ENCODE measurements at regions not wholly inside any gene's neighbourhood (a gene's known extent, or its start where the extent isn't known, plus 50 kb on each side); places are given as distances from the start of the nearest gene placed in this dataset.
"Not testable (repeated sequence)": the region's sequence is repeated elsewhere in the genome, so short reads cannot be mapped to it uniquely, and the experiment has no call there.

- no peak for DNase-seq
These were observed 321.3 kb upstream of the TFPI start for GRCh38 chr2:187875261-187876141.

GRCh38 chr2:187876554-187876953, 322.3 kb upstream of the TFPI start:
- DNase-seq = no peak

- no peak for DNase-seq
These were observed 323.2 kb upstream of the TFPI start for GRCh38 chr2:187877391-187877790.

GRCh38 chr2:187878112-187878511, 323.9 kb upstream of the TFPI start:
- no peak for DNase-seq

GRCh38 chr2:187879491-187879890, 325.3 kb upstream of the TFPI start:
- no peak for DNase-seq

- no peak for DNase-seq
These were observed 329.8 kb upstream of the TFPI start for GRCh38 chr2:187884003-187884402.

GRCh38 chr2:187890690-187891089, 336.5 kb upstream of the TFPI start:
- DNase-seq = no peak

- DNase-seq = no peak
These were observed 345.8 kb upstream of the TFPI start for GRCh38 chr2:187900021-187900420.

GRCh38 chr2:187906021-187906420, 351.8 kb upstream of the TFPI start:
- no peak for DNase-seq

- not testable (repeated sequence) for DNase-seq
These were observed 356.7 kb upstream of the TFPI start for GRCh38 chr2:187910922-187911321.

- no peak for DNase-seq
These were observed 358.7 kb upstream of the TFPI start for GRCh38 chr2:187912950-187913349.

GRCh38 chr2:187915810-187916209, 361.6 kb upstream of the TFPI start:
- DNase-seq = no peak

GRCh38 chr2:187916799-187917198, 362.6 kb upstream of the TFPI start:
- DNase-seq = no peak

GRCh38 chr2:187917535-187917934, 363.3 kb upstream of the TFPI start:
- no peak for DNase-seq

- no peak for DNase-seq
These were observed 365.0 kb upstream of the TFPI start for GRCh38 chr2:187918996-187919821.

- no peak for DNase-seq
These were observed 366.3 kb upstream of the TFPI start for GRCh38 chr2:187920511-187920910.

GRCh38 chr2:187922846-187923245, 368.6 kb upstream of the TFPI start:
- no peak for DNase-seq

- DNase-seq = no peak
These were observed 367.4 kb upstream of the GULP1 start for GRCh38 chr2:187924293-187924692.

- DNase-seq = no peak
These were observed 357.4 kb upstream of the GULP1 start for GRCh38 chr2:187934236-187934635.

- no peak for DNase-seq
These were observed 357.0 kb upstream of the GULP1 start for GRCh38 chr2:187934692-187935091.

GRCh38 chr2:187935126-187935525, 356.5 kb upstream of the GULP1 start:
- no peak for DNase-seq

GRCh38 chr2:187936228-187936627, 355.4 kb upstream of the GULP1 start:
- no peak for DNase-seq

- DNase-seq = no peak
These were observed 352.5 kb upstream of the GULP1 start for GRCh38 chr2:187939180-187939579.

- no peak for DNase-seq
These were observed 348.8 kb upstream of the GULP1 start for GRCh38 chr2:187942876-187943275.

Measured in stimulated activated CD8-positive, alpha-beta memory T cell treated with anti-CD3 and anti-CD28 coated beads, Interleukin-4, amount 100 ng/mL, for 48 hours (primary cell).